ENCODE measurements at regions not wholly inside any gene's neighbourhood (a gene's known extent, or its start where the extent isn't known, plus 50 kb on each side); places are given as distances from the start of the nearest gene placed in this dataset.
"Not testable (repeated sequence)": the region's sequence is repeated elsewhere in the genome, so short reads cannot be mapped to it uniquely, and the experiment has no call there.

DNA sequence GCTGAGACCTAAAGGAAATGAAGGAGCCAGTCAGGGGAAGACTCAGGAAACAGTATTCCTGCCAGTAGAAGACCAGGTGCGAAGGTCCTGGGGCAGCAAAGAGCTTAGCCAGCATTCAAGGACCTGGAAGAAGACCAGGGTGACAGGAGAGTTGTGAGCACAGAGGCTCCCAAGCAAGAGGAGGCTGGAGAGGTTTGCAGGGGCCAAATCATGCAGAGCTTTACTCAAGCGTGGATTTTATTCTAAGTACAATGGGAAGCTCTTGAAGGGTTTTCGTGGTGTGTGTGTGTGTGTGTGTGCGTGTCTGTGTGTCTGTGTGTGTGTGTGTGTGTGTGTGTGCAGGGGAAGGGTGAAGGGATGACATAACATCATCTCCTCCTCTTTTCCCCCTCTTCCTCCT is 200.7 kb upstream of the IRF2BP2 start:
- H3K27ac ChIP-seq (ENCODE audit: control insufficient read depth, insufficient read depth, low read length); H4K20me1 ChIP-seq (ENCODE audit: control insufficient read depth, extremely low read depth, insufficient read depth, low read length); H3K36me3 ChIP-seq (ENCODE audit: control insufficient read depth in 2 of 2, extremely low read depth in 1 of 2, insufficient read depth in 2 of 2, low read length in 2 of 2); FAIRE-seq; H3K9ac ChIP-seq (ENCODE audit: control insufficient read depth, extremely low read depth, insufficient read depth, low read length); dilution Hi-C loops (cut with MboI; ENCODE audit: extremely low pct_ligation_motif_present, low sequenced_read_pairs); H3K79me2 ChIP-seq (ENCODE audit: control insufficient read depth, insufficient read depth, low read length); H3K4me2 ChIP-seq (ENCODE audit: control insufficient read depth, extremely low read depth, insufficient read depth, low read depth, low read length); H3K4me3 ChIP-seq (ENCODE audit: control insufficient read depth in 2 of 3, extremely low read depth in 1 of 3, insufficient read depth in 2 of 3, low read depth in 1 of 3, low read length in 3 of 3); H3K9me3 ChIP-seq (ENCODE audit: control insufficient read depth, low read depth, low read length); H3K4me1 ChIP-seq (ENCODE audit: control insufficient read depth, extremely low read depth, insufficient read depth, low read length); H3K27me3 ChIP-seq (ENCODE audit: control insufficient read depth, extremely low read depth, insufficient read depth, low read length); H2AFZ ChIP-seq (ENCODE audit: control insufficient read depth, low read length); H3K9me1 ChIP-seq (ENCODE audit: control insufficient read depth, extremely low read depth, insufficient read depth, low read length); DNase-seq (ENCODE audit: low read depth, low spot score): not testable (repeated sequence)

DNA sequence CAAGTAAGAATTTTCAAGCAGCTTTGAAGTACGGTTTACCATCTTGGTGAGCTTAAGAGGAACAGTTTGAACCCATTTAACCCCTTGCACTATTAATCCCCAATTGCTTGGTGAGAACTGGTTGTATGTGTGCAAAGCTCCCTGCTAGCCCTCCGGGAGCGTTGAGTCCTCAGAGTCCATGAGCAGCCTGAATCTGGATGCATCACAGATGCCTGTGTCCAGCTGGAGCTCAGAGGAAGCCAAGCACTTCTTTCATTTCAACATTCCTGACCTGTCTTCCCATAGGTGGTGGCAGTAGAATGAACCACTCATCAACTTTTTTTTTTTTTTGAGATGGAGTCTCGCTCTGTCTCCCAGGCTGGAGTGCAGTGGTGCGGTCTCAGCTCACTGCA is 199.9 kb upstream of the IRF2BP2 start:
- H3K27me3 ChIP-seq (ENCODE audit: control insufficient read depth, extremely low read depth, insufficient read depth, low read length); H2AFZ ChIP-seq (ENCODE audit: control insufficient read depth, low read length); H3K27ac ChIP-seq (ENCODE audit: control insufficient read depth, insufficient read depth, low read length); H3K4me1 ChIP-seq (ENCODE audit: control insufficient read depth, extremely low read depth, insufficient read depth, low read length); FAIRE-seq; H3K4me2 ChIP-seq (ENCODE audit: control insufficient read depth, extremely low read depth, insufficient read depth, low read depth, low read length); H3K36me3 ChIP-seq (ENCODE audit: control insufficient read depth in 2 of 2, extremely low read depth in 1 of 2, insufficient read depth in 2 of 2, low read length in 2 of 2); H3K79me2 ChIP-seq (ENCODE audit: control insufficient read depth, insufficient read depth, low read length); DNase-seq (ENCODE audit: low read depth, low spot score); H3K9me3 ChIP-seq (ENCODE audit: control insufficient read depth, low read depth, low read length); H3K9me1 ChIP-seq (ENCODE audit: control insufficient read depth, extremely low read depth, insufficient read depth, low read length); dilution Hi-C loops (cut with MboI; ENCODE audit: extremely low pct_ligation_motif_present, low sequenced_read_pairs); H4K20me1 ChIP-seq (ENCODE audit: control insufficient read depth, extremely low read depth, insufficient read depth, low read length); H3K9ac ChIP-seq (ENCODE audit: control insufficient read depth, extremely low read depth, insufficient read depth, low read length); H3K4me3 ChIP-seq (ENCODE audit: control insufficient read depth in 2 of 3, extremely low read depth in 1 of 3, insufficient read depth in 2 of 3, low read depth in 1 of 3, low read length in 3 of 3): not testable (repeated sequence)

GRCh38 chr1:234808943-234809853 is 199.2 kb upstream of the IRF2BP2 start:
- H3K9ac ChIP-seq (ENCODE audit: control insufficient read depth, extremely low read depth, insufficient read depth, low read length); H3K4me2 ChIP-seq (ENCODE audit: control insufficient read depth, extremely low read depth, insufficient read depth, low read depth, low read length); FAIRE-seq; H3K9me3 ChIP-seq (ENCODE audit: control insufficient read depth, low read depth, low read length); H3K4me3 ChIP-seq (ENCODE audit: control insufficient read depth in 2 of 3, extremely low read depth in 1 of 3, insufficient read depth in 2 of 3, low read depth in 1 of 3, low read length in 3 of 3); H4K20me1 ChIP-seq (ENCODE audit: control insufficient read depth, extremely low read depth, insufficient read depth, low read length); H3K4me1 ChIP-seq (ENCODE audit: control insufficient read depth, extremely low read depth, insufficient read depth, low read length); H3K79me2 ChIP-seq (ENCODE audit: control insufficient read depth, insufficient read depth, low read length); H3K36me3 ChIP-seq (ENCODE audit: control insufficient read depth in 2 of 2, extremely low read depth in 1 of 2, insufficient read depth in 2 of 2, low read length in 2 of 2); dilution Hi-C loops (cut with MboI; ENCODE audit: extremely low pct_ligation_motif_present, low sequenced_read_pairs); H3K27me3 ChIP-seq (ENCODE audit: control insufficient read depth, extremely low read depth, insufficient read depth, low read length); H3K27ac ChIP-seq (ENCODE audit: control insufficient read depth, insufficient read depth, low read length); H3K9me1 ChIP-seq (ENCODE audit: control insufficient read depth, extremely low read depth, insufficient read depth, low read length); DNase-seq (ENCODE audit: low read depth, low spot score); H2AFZ ChIP-seq (ENCODE audit: control insufficient read depth, low read length): not testable (repeated sequence)

DNA sequence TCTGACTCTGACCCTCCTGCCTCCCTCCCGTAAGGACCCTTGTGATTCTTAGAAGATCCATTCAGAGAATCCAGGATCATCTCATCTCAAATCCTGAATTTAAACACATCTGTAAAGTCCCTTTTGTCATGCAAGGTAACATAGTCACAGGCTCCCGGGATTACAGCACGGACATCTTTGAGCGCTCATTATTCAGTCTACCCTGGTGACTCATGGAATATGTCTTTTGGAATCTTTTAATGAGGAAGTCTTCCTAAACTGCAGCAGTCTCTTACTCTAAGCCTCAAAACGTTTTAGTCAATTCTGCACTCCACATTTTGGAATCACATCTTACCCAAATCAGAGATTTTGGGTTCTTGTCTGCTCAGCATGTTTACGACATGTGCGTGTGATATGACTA is 198.5 kb upstream of the IRF2BP2 start:
- H4K20me1 ChIP-seq (ENCODE audit: control insufficient read depth, extremely low read depth, insufficient read depth, low read length); H3K9ac ChIP-seq (ENCODE audit: control insufficient read depth, extremely low read depth, insufficient read depth, low read length); H3K4me2 ChIP-seq (ENCODE audit: control insufficient read depth, extremely low read depth, insufficient read depth, low read depth, low read length); H3K27me3 ChIP-seq (ENCODE audit: control insufficient read depth, extremely low read depth, insufficient read depth, low read length); H3K9me3 ChIP-seq (ENCODE audit: control insufficient read depth, low read depth, low read length); H3K79me2 ChIP-seq (ENCODE audit: control insufficient read depth, insufficient read depth, low read length); H3K4me1 ChIP-seq (ENCODE audit: control insufficient read depth, extremely low read depth, insufficient read depth, low read length); DNase-seq (ENCODE audit: low read depth, low spot score); H3K4me3 ChIP-seq (ENCODE audit: control insufficient read depth in 2 of 3, extremely low read depth in 1 of 3, insufficient read depth in 2 of 3, low read depth in 1 of 3, low read length in 3 of 3); dilution Hi-C loops (cut with MboI; ENCODE audit: extremely low pct_ligation_motif_present, low sequenced_read_pairs); H2AFZ ChIP-seq (ENCODE audit: control insufficient read depth, low read length); H3K27ac ChIP-seq (ENCODE audit: control insufficient read depth, insufficient read depth, low read length); H3K36me3 ChIP-seq (ENCODE audit: control insufficient read depth in 2 of 2, extremely low read depth in 1 of 2, insufficient read depth in 2 of 2, low read length in 2 of 2); H3K9me1 ChIP-seq (ENCODE audit: control insufficient read depth, extremely low read depth, insufficient read depth, low read length); FAIRE-seq: not testable (repeated sequence)

DNA sequence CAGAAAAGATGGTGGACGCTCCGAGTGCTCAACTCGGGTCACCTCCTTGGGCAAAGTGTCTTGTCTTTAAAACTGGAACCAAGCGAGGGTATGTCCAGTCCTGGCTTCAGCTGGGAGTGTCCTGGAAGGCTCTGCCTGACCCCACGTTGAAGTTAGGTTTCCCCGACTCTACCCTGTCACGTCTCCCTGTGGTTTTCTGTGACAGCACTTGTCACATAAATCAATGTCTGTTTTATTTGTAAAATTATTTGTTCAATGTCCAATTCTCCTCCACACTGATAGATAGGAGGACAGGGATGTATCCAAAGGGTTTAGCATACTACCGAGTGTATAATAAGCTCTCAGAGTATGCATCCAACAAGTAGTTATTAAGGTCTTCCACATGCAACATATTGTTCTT is 197.7 kb upstream of the IRF2BP2 start:
- FAIRE-seq; H3K9me3 ChIP-seq (ENCODE audit: control insufficient read depth, low read depth, low read length); dilution Hi-C loops (cut with MboI; ENCODE audit: extremely low pct_ligation_motif_present, low sequenced_read_pairs): not testable (repeated sequence)

More for the DNA sequence above, 197.7 kb upstream of the IRF2BP2 start:
- not testable (repeated sequence) for H2AFZ ChIP-seq (ENCODE audit: control insufficient read depth, low read length); H3K36me3 ChIP-seq (ENCODE audit: control insufficient read depth in 2 of 2, extremely low read depth in 1 of 2, insufficient read depth in 2 of 2, low read length in 2 of 2); H3K79me2 ChIP-seq (ENCODE audit: control insufficient read depth, insufficient read depth, low read length); H3K4me1 ChIP-seq (ENCODE audit: control insufficient read depth, extremely low read depth, insufficient read depth, low read length); H3K4me3 ChIP-seq (ENCODE audit: control insufficient read depth in 2 of 3, extremely low read depth in 1 of 3, insufficient read depth in 2 of 3, low read depth in 1 of 3, low read length in 3 of 3); H3K9me1 ChIP-seq (ENCODE audit: control insufficient read depth, extremely low read depth, insufficient read depth, low read length); DNase-seq (ENCODE audit: low read depth, low spot score); H4K20me1 ChIP-seq (ENCODE audit: control insufficient read depth, extremely low read depth, insufficient read depth, low read length); H3K27ac ChIP-seq (ENCODE audit: control insufficient read depth, insufficient read depth, low read length); H3K27me3 ChIP-seq (ENCODE audit: control insufficient read depth, extremely low read depth, insufficient read depth, low read length); H3K4me2 ChIP-seq (ENCODE audit: control insufficient read depth, extremely low read depth, insufficient read depth, low read depth, low read length); H3K9ac ChIP-seq (ENCODE audit: control insufficient read depth, extremely low read depth, insufficient read depth, low read length)
